Islet of Langerhans (tissue), 1 donor: ENCODE measurements at regions not wholly inside any gene's neighbourhood (a gene's known extent, or its start where the extent isn't known, plus 50 kb on each side); places are given as distances from the start of the nearest gene placed in this dataset.

Experiments
- FAIRE-seq: peaks from one replicate; lab custom pipeline; 2011; peaks lifted over from hg19 to GRCh38; lab: Jason Lieb, UNC

DNA sequence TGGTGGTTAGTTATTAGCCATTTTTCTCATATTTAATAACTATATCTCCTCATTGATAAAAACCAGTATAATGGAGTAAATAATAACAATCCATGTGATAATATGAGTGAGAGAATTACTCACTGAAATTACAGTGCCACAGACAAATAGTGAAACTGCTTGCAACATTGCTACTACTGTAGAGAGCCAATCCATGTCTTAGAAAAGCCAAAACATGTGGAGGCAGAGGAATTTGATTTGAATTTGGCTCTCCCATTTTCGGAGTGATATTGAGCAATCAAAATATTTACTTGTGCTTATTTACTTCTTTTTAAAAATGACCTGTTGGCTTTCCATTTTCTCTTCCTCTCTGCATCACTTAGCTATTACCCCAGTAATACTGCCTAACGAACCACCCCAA is 288.3 kb upstream of the TCF4 start:
- no peak for FAIRE-seq

DNA sequence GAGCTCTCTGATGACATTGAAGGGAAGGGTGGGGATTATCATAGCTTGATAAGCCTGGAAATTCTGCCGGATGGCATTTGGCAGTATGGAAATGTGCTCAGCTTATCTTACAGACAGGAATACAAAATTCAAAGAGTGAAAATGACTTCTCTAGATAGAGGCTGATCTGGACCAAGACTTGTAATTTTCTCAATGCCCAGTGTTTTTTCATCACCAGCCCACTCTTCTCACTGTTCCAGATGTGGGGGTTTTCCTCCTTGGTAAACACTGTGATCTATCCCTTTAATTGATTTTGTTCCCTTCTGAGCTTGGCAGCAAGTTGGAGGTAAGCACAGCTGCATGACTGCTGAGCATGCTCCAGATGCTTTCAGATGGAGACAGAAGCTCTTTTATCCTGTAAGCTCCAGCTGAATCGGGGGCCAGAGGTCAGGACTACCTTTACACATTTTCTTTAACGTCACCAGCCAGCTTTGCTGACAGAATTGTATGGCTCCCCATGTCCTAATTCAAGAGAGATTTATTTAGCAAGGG is 287.4 kb upstream of the TCF4 start:
- no peak for FAIRE-seq

DNA sequence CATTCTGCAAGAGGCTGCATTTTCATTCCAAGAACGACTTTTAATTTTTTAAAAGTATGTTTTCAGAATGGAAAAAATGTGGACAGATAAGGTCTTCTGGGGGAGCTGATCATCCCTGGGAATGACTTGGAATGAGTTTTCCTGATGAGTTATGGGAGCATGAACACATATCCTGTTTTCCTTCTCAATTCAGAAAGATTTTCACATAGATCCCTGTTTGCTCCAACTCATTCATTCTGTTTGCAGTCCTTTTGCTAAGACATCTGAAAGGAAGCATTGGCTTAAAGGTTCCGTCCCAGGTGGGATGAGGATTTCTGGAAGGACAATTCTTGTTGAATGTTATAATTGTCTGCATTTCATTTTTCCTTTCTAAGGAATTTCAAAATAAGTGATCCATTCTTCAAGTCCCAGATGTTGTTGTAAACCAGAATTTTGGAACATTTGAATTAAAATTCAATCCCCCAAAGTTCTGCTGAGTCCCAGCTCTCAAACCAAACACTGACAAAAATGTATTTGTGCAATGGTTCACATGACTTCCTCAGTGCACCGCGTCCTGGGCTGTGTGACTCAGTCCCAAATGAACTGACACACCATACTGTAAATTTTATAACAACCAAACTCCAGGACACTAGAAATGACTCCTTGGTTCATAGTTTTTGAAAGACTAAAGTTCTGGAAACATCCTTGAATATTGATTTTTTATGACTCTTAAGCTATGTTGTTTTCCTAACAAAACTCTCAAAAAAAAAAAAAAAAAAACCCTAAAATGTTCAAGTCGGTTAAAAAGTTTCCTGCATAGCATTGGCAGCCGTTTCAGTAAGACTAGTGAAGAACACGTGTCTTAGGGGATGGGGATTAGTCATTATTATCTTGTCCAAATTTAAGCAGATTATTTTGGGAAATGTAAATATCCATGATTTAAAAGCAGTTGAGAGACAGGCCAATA is 281.8 kb upstream of the TCF4 start:
- no peak for FAIRE-seq

DNA sequence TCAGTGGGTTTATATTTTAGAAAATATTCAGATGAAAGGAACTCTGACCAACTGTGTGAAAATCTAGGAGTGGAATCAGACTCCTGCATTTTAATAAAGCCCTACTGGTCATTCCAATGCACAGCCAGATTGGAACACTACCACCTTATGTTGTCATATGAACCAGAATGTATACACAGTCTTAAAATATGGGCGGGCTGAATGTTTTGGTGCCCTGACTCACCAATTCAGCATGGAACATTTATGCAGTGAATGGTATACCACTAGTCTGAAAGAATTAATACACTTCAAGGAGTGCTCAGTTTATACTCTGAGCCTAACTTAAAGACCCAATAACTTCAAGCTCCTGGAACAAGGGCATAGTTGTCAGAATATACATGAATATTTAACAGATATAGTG is 280.9 kb upstream of the TCF4 start:
- no peak for FAIRE-seq

DNA sequence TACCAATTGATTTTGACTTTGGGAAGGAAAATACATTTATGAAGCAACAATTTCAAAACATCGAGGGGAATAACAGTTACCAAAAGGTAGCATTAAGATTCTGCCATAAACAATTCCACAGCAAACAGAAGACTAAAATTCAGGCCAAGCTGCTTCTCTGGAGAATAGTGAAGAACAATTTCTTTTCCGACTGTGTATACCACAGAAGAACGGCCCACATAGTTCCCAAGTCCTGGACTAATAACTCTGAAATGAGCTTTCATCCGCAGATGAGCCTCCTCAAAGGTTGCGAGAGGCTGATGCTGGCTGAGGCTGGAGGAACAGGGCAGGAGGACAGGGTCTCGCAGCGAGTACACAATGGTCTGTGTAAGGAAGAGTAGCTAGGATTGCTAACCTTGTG is 278.9 kb upstream of the TCF4 start:
- no peak for FAIRE-seq

DNA sequence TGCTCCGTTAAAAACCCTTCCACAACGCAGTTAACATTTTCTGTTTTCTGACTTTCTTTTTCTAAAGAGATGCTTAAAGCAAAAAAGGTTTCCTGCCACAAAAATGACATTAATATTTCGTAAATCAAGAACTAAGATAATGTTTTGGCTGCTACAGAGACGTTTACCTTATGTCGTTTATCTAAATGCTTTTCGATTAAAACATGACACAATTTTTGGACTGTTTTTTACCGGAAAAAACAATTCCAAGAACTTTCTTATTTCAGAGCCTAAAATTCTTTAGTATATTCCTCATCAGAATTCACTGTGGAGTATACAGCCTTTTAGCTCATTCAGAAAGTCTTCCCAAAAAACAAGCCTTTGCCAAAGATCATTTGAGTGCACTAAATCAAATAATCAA is 278.0 kb upstream of the TCF4 start:
- no peak for FAIRE-seq

DNA sequence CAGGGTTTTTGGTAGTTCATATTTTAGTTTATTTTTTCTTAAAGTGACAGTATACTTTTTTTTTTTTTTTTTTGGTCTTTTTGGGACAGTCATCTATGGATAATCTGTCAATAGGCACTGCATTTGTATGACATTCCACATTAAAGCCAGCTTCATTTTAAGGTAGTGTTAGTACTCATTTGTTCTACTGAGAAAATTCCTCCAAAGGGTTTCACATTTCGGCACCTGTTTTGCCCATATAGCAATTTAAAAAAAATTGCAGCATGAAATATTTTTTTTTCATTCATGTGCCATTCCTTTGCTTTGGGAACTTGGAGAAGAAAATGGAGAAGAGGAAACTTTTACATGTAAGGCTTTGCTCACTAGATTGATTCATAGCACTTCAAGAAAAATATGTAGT is 276.3 kb upstream of the TCF4 start:
- no peak for FAIRE-seq

DNA sequence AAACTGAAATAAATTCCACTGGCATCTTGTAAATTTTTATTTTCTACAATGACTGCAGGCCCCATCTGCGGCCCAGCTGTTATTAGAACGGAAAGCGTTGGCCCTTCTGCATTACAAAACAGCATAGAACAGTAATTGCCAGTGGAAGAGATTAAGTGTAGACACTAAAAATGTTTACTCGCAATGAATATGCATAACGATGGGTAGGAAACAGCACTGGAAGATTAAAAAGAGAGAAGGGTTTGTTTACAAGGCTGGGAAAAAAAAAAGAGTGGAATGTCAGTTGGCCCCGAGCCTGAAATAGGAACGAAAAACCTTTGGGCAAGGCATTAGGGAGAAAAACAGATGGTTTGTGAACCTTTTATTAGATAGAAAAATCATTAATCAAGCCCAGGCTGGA is 275.9 kb upstream of the TCF4 start:
- no peak for FAIRE-seq

DNA sequence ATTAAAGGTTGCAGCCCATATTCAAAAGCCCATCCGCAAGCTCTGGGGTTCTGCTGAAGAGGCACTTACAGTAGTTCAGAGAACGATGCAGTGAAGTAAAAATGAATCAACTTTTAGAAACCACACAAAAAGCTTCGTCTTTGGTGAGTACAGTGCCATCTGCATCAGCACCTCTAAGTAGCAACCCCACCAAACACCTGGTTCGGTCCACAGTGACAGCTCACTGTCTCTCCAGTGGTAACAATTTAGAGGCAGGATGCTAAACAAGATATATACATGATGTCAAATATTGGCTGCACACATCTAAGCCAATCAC is 275.4 kb upstream of the TCF4 start:
- FAIRE-seq: no peak

DNA sequence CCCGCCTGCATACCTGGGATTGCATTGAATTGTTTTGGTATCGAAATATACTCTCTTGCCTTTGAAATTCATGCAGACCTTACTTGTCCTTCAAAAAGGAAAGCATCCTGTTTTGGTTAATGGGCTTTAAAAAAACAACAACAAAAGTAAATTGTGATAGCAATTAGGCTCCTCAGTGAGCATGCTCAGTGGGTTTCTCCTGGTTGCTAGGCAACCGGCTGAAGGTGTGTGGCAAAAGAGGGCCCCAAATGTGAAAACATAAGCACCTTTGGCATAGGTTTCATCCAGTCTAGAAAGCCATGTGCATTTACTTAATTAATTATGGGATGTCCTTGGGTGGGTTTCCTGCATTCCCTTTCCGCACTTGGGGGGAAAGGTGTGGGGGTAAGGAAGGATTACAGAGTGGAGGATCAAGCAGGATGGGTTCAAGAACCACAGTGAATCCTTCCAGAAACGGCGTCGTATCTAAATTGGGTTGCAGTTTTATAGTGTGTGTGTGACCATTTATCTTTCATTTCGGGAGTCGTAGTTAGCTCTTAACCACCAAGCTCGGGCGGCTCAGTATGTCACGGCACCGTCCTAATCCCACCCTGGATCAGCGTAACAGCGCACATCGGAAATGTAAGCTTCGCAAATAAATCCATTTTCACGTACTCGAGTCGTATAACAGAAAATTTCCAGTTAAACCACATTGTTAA is 274.9 kb upstream of the TCF4 start:
- FAIRE-seq: no peak

DNA sequence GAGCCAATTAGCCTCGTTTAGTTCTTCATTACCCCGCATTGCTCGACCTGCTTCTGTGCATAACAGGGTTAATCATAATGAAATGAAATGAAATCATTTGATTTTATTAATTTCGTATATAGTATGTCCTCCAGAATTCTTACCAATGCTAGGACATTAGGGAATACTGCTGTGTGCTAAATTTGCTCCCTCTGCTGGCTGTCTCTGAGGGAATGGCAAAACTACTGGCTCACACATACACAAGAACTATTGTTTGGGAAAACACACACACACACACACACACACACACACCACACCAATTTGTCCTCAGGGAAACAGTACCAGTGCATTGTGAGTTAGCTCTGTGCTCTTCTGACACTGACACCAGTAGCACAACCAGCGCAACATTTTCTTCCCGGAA is 273.3 kb upstream of the TCF4 start:
- FAIRE-seq: no peak

DNA sequence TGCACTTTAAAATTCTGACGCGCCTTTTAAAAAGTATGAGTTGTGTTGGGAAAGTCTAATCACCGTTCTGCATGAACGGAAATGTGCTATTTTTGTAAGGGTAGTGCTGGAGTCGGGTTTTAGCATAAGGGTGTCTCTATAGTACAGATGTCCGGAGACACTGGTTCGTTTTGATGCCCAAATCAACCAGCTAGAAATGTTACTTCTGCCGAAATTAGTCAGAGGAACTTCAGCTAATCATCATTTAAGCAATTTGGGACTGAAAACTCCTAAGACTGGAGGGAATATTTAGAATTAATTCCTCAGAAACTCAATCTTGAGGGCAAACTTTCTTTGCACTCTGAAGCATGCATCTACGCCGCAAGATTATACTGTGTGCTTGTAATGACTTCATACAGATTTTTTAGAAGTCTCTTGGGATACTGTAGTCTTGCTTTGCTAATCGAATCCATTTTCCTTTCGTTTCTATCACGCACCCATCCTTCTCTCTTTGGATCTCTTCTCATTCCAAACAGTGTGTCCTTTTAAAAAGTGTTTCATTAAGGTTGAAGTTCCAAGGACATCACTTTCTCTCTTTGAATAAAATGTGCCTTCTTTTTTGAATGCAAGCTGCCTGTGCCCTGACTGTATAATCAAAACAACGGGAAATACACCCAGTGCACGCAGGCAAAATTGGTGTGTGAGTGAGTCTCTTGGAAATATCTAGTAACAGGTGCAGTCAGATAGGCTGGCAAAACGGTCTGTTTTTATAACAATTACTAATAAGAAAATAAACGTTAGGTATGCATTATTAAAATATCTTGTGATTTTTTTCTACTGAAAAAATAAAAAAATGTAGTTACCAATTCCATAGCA is 270.9 kb upstream of the TCF4 start:
- no peak for FAIRE-seq

DNA sequence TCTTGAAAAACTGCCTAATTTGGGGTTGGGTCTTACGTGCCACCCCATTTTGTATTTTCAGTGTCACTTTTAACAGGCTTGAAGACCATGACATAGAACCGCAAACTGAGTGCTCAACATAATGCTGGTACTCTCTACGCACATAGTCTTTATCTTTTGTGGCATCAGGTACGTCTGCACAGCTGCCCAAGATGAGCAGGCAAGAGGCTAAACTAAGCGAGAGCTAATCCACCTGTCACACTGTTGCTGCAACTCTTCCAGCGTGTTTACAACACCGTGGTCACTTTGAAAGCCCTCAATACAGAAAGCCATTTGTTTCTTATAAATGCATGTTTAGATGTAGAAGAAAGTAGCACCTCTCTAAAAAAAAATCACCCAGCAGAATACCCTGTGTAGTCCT is 270.0 kb upstream of the TCF4 start:
- FAIRE-seq: no peak

DNA sequence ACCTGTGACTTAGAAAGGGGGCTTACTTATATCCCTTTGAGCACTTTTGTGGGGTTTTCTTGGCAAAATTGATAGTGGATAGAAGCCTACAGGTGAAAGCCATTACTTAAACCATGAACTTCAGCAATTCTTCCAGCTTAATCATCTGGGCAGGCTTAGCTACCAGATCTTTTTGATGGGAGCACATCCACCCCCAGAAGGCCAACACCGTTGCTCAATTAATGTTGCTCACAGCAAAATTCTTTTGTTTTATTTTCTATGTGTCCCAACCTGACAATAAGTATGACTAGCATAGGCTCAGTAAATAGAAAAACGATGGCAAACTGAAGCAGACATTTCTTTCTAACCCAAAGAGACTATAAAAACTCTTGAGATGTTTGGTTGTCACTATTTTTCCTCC is 269.4 kb upstream of the TCF4 start:
- FAIRE-seq: no peak

DNA sequence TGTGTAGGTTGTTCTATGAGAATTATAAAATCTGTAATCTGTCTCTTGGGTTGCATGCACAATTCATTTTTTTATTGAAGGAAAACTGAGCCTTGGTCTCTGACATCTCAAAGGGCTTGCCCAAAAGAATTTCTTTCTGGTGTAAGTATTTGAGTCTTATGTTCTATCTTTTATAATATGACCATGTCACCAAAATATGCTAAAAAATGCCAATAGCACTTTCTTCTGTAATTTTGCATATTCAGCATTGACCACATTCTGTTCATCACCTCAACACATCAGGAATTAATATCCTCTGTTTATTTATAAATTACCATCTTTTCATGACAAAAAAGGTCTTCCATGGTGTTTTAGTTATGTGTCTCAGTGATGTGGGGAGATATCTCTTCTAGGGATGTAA is 268.7 kb upstream of the TCF4 start:
- FAIRE-seq: no peak

DNA sequence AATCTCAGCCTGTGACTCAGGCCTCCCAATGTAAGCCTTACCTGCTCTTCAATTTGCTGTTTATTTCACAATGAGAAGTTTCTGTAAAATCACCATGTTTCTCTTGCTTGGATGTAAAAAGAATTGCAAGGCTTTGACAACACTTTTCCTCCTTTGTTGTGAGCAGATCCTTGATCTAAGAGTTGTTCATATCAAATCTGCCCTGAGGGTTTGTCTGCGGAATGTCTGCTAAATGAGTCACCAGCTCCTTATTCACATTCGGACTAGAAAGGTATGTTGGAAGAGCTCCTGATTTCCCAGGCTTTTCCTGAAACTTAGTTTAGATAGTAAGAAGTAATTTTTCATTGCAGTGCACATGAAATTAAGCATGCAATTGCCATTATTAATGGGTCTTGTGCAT is 268.2 kb upstream of the TCF4 start:
- no peak for FAIRE-seq

DNA sequence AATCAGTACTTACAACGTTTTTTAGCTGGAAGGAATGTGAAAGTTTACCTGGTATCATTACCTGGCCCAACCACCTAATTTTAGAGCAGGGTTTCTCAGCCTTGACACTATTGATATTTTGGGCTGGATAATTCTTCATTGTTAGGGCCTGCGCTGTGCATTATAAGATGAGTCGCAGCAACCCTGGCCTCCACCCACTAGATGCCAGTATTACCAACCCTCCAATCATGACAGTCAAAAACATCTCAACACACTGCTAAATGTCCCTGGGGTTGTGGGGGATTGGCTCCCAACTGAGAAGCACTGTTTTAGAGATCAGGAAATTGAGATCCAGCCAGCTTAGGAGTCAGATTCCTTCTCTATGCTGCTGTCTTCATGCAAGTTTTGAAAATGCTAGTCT is 265.3 kb upstream of the TCF4 start:
- FAIRE-seq: no peak

DNA sequence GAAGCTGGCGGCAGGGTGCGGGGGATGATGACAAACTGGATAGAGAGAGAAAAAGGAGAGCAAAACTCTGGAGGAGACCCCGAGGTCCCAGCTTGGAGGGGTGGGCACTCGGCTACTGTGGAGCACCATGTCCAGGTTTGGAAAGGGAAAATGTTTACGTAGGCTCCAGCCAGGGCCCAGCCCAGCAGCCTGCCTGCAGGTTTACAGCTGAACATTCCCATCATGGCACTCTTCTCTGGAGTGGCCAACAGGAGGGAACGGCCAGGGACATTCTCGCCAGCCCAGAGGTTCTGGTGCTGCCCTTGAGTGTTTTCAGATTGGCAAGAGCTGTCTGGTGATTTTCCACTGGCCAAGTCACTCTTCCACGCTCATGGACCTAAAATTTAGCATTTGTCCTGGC is 262.9 kb upstream of the TCF4 start:
- no peak for FAIRE-seq

DNA sequence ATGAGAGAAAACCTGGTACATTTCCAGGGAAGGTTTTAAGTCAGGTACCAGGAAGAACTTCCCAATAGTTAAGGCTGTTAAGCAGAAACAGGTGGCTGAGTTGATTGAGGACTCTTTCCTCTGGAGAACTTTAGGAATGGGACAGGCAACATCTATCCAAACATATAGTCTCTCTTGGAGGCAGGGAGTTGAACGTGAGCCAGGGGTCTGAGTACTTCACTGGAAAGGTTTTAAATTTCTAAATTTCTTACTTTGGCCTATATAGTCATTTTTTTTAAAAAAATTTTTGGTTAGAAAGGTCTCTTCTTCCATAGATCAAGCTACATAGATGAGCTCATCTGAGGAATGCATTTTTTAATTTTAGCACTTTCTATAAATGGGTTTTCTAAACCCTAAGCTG is 261.4 kb upstream of the TCF4 start:
- FAIRE-seq: no peak

DNA sequence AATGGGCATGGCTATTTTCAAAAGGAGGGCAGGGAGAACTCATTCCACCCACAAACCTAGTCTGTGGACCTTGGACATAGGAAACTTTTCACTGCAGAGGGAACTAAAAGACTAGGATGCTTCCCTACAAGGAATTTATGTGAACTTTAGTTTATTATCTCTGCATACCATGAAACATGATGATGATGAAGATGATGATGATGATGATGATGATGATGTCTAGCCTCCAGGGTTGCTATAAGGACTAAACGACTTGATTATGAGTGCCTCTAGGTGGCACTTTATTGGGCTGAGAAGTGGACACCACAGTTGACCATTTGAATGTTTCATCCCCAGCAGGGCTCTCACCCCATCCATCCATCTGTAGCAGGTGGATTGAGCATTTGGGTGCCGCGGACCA is 260.0 kb upstream of the TCF4 start:
- FAIRE-seq: no peak

DNA sequence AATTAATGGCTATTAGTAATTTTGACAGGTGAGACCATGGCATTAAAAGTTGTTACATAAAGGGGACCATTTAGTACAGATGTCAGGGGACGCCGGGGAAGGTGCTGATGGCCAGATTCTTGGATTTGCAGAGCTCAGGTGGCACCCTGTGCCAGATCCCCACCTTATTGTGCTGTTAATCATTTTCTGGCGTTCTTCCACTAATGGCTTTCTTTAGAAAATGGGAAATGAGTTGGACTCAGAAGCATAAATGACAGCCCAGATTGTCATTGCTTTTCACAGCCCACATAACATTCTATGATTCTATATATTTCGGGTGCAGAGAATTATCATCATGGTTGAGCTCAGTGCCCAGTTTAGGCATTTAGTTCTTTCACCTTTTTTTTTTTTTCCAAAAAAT is 257.2 kb upstream of the TCF4 start:
- no peak for FAIRE-seq

DNA sequence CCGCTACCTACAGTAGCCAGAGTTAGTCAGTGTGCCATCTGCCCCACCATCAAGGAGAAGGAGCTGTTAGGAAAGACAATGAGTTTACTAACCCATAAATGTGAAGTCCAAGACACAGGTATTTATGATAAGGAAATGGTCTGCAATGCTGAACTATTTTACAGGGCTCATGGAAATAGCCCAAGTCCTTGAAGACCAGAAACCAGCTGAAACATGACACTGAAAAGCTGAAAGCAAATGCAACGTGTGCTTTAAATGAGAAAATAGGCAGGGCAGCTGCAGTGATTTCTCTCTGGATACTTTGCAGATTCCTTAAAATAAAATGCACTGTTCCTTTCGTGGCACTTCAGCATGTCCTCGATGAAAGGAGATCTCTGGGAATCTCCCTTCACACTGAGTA is 256.4 kb upstream of the TCF4 start:
- FAIRE-seq: no peak

DNA sequence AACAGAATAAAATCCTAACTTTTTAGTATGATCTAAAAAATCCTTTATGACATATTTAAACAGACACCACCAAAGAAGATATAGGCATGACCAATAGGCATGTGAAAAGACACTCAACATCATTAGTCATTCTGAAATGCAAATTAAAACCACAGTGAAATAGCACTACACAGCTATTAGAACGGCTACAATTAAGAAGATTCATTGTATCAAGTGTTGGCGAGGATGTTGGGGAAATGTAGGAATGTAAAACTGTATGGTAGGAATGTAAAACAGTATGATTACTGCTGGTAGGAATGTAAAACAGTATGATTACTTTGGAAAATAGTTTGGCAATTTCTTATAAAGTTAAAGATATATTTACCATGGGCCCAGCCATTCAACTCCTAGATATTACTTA is 253.3 kb upstream of the TCF4 start:
- FAIRE-seq: no peak
